Breast epithelium (tissue), 3 donors: ENCODE measurements at regions not wholly inside any gene's neighbourhood (a gene's known extent, or its start where the extent isn't known, plus 50 kb on each side); places are given as distances from the start of the nearest gene placed in this dataset.

ENCODE experiments used
- POLR2A ChIP-seq: fragments of 450-650 bp; IDR thresholded peaks from one replicate; pipeline ENCODE4 v1.6.1; 2016; ENCODE audit warnings: antibody characterized with exemption, mild to moderate bottlenecking, moderate library complexity
- POLR2AphosphoS5 ChIP-seq, 3 donors: sonication (generic); formaldehyde crosslinking; IDR thresholded peaks; one replicate each; pipeline ENCODE4 v1.6.1; 2017; ENCODE audit warnings: antibody characterized with exemption in 3 of 3
- TF ChIP-seq, protein P1 (sequence below), 3 donors: fragments of 450-650 bp; IDR thresholded peaks; one replicate each; pipeline ENCODE4 v1.5.1; 2016 to 2017; ENCODE audit warnings: antibody characterized with exemption in 3 of 3, mild to moderate bottlenecking in 3 of 3, moderate library complexity in 3 of 3

DNA sequence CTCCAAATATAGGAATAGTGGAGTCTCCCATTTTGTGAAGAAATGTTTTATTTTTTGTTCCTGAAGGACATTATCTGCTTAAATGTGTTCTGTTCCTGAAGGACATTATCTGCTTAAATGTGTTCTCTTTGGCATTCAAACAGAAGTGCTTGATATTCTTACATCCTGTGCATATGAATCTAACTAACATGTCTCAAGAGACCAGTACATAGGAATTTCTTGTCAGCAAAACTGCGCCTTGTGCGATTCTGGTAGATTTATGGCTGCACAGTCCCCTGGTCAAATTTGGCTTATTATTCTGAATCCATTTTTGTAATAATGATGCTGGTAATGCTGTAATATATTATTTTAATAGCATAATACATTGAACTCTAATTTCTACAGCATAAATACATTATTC, 722.4 kb downstream of the NOVA1 start:
- TF ChIP-seq POLR2A (no peak), POLR2AphosphoS5 (IDR thresholded peaks at IDR 0.05) (no peak)
- TF ChIP-seq, protein P1, sequence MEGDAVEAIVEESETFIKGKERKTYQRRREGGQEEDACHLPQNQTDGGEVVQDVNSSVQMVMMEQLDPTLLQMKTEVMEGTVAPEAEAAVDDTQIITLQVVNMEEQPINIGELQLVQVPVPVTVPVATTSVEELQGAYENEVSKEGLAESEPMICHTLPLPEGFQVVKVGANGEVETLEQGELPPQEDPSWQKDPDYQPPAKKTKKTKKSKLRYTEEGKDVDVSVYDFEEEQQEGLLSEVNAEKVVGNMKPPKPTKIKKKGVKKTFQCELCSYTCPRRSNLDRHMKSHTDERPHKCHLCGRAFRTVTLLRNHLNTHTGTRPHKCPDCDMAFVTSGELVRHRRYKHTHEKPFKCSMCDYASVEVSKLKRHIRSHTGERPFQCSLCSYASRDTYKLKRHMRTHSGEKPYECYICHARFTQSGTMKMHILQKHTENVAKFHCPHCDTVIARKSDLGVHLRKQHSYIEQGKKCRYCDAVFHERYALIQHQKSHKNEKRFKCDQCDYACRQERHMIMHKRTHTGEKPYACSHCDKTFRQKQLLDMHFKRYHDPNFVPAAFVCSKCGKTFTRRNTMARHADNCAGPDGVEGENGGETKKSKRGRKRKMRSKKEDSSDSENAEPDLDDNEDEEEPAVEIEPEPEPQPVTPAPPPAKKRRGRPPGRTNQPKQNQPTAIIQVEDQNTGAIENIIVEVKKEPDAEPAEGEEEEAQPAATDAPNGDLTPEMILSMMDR (IDR thresholded peaks at IDR 0.05) = no peak
